ENCODE measurements at regions not wholly inside any gene's neighbourhood (a gene's known extent, or its start where the extent isn't known, plus 50 kb on each side); places are given as distances from the start of the nearest gene placed in this dataset.

DNA sequence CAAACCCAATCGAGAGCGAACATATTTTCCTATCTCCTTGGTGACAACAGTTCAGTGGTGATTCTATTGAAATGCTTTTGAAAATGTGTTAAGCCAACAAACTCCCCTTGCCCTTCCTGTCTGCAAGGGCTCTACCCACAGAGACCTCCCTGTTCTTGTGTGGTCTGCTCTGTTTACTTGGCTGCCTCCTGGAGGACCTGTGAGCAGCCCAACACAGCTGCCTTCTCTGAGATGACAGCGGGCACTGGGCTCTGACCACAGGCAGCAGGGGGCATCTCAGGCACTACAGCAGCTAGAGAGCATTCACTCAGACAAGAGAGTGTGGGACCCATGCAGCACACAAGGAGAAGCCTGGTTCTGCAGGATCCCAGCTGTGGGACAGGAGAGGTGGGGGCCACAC lies 416.4 kb downstream of the TCERG1L start:
- TF ChIP-seq, protein P1, sequence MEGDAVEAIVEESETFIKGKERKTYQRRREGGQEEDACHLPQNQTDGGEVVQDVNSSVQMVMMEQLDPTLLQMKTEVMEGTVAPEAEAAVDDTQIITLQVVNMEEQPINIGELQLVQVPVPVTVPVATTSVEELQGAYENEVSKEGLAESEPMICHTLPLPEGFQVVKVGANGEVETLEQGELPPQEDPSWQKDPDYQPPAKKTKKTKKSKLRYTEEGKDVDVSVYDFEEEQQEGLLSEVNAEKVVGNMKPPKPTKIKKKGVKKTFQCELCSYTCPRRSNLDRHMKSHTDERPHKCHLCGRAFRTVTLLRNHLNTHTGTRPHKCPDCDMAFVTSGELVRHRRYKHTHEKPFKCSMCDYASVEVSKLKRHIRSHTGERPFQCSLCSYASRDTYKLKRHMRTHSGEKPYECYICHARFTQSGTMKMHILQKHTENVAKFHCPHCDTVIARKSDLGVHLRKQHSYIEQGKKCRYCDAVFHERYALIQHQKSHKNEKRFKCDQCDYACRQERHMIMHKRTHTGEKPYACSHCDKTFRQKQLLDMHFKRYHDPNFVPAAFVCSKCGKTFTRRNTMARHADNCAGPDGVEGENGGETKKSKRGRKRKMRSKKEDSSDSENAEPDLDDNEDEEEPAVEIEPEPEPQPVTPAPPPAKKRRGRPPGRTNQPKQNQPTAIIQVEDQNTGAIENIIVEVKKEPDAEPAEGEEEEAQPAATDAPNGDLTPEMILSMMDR (IDR thresholded peaks at IDR 0.05; ENCODE audit: unreplicated experiment) = no peak
- Mint-ChIP-seq H3K4me1 (ENCODE audit: low read depth, unreplicated experiment) (no peaks in the 10 kb centered on the region), H3K27me3 (ENCODE audit: unreplicated experiment) (no peaks in the 10 kb centered on the region), H3K4me3 (ENCODE audit: low read depth, unreplicated experiment) (no peak overlapping the region), H3K36me3 (ENCODE audit: insufficient read depth, unreplicated experiment) (no peaks in the 10 kb centered on the region), H3K9me3 (ENCODE audit: low read depth, unreplicated experiment) (peaks cover 4% of the 10 kb centered on the region), H3K27ac (ENCODE audit: unreplicated experiment) (no peak overlapping the region)
- intact Hi-C loops (cut with micrococcal nuclease; ENCODE audit: unreplicated experiment) = no loop called here
- CTCF ChIA-PET = no interaction called here
- DNase-seq = no peak
- BruUV-seq (replicated peaks) = no TSS peak

DNA sequence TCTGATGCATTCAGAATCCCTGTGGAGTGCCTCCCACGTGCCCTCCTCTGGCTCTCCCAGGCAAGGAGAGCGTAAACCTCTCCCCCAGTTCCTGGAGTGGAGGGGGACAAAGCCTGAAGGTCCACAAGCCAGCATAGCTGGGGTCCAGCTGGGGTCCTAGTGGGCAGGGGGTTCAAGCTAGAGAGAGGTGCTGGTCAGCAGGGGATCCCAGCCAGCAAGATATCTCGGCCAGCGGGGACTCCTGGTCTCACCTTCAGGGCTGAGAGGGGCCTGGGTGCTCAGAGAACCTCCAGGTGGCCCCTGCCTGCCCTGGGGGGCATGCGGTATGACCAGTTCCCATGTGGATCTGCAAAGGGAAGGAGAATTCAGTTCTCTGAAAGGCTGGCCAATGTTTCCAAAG lies 413.7 kb downstream of the TCERG1L start:
- H3K36me3 Mint-ChIP-seq (ENCODE audit: insufficient read depth, unreplicated experiment) = no peaks in the 10 kb centered on the region
- CTCF ChIA-PET = no interaction called here
- H3K4me1 Mint-ChIP-seq (ENCODE audit: low read depth, unreplicated experiment) = no peaks in the 10 kb centered on the region
- peaks cover 4% of the 10 kb centered on the region for H3K9me3 Mint-ChIP-seq (ENCODE audit: low read depth, unreplicated experiment)
- no peak overlapping the region for H3K27ac Mint-ChIP-seq (ENCODE audit: unreplicated experiment)
- no peak overlapping the region for H3K4me3 Mint-ChIP-seq (ENCODE audit: low read depth, unreplicated experiment)
- no TSS peak for BruUV-seq (replicated peaks)
- TF ChIP-seq, protein P1 (IDR thresholded peaks at IDR 0.05; ENCODE audit: unreplicated experiment) = no peak
- DNase-seq = no peak
- H3K27me3 Mint-ChIP-seq (ENCODE audit: unreplicated experiment) = no peaks in the 10 kb centered on the region
- intact Hi-C loops (cut with micrococcal nuclease; ENCODE audit: unreplicated experiment) = no loop called here

DNA sequence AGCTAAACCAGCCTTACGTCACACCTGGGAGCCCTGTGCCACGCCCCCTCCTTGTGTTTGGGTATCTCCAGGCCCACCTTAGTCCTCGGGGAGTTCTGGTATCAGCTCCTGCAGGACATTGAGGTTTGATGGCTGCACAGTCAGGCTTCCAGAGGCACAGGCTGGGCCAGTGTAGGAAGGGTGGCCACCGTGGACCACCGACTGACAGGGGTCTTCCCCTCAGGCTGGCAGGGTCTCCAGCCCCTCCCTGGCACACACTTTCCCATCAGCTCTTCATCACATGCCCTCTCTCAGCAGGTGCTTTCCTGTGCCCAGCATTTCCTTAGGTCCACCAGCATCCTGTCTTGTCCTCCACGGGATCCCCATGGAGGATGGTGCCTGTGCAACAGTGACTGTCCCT lies 413.1 kb downstream of the TCERG1L start:
- TF ChIP-seq, protein P1 (IDR thresholded peaks at IDR 0.05; ENCODE audit: unreplicated experiment) = no peak
- no peaks in the 10 kb centered on the region for H3K36me3 Mint-ChIP-seq (ENCODE audit: insufficient read depth, unreplicated experiment)
- no peak overlapping the region for H3K27ac Mint-ChIP-seq (ENCODE audit: unreplicated experiment)
- no TSS peak for BruUV-seq (replicated peaks)
- DNase-seq = no peak
- no peaks in the 10 kb centered on the region for H3K27me3 Mint-ChIP-seq (ENCODE audit: unreplicated experiment)
- CTCF ChIA-PET = no interaction called here
- H3K4me3 Mint-ChIP-seq (ENCODE audit: low read depth, unreplicated experiment) = no peak overlapping the region
- H3K9me3 Mint-ChIP-seq (ENCODE audit: low read depth, unreplicated experiment) = peaks cover 4% of the 10 kb centered on the region
- no peaks in the 10 kb centered on the region for H3K4me1 Mint-ChIP-seq (ENCODE audit: low read depth, unreplicated experiment)
- intact Hi-C loops (cut with micrococcal nuclease; ENCODE audit: unreplicated experiment) = no loop called here

DNA sequence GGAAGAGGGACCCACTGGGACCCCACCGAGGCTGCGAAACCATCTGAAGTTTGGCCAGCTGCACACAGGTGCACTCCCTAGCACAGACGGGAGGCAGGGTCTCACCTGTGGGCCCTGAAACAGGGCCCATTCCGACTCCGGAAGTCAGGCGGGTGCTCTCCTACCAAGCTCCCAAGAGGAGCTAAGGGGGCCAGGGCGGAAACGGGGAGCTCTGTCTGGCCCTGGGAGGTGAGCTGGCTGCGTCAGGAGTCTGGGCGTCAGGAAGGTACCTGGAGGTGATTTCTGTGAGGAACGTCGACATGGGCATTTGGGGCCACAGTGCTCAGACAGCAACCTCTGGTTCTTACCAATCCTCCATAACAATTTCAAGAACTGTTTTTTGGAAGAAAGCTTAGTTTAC lies 411.7 kb downstream of the TCERG1L start:
- DNase-seq = no peak
- no TSS peak for BruUV-seq (replicated peaks)
- intact Hi-C loops (cut with micrococcal nuclease; ENCODE audit: unreplicated experiment) = no loop called here
- H3K27ac Mint-ChIP-seq (ENCODE audit: unreplicated experiment) = no peak overlapping the region
- CTCF ChIA-PET = no interaction called here
- TF ChIP-seq, protein P1 (IDR thresholded peaks at IDR 0.05; ENCODE audit: unreplicated experiment) = no peak
- H3K27me3 Mint-ChIP-seq (ENCODE audit: unreplicated experiment) = no peaks in the 10 kb centered on the region
- peaks cover 4% of the 10 kb centered on the region for H3K9me3 Mint-ChIP-seq (ENCODE audit: low read depth, unreplicated experiment)
- no peaks in the 10 kb centered on the region for H3K36me3 Mint-ChIP-seq (ENCODE audit: insufficient read depth, unreplicated experiment)
- H3K4me3 Mint-ChIP-seq (ENCODE audit: low read depth, unreplicated experiment) = no peak overlapping the region
- no peaks in the 10 kb centered on the region for H3K4me1 Mint-ChIP-seq (ENCODE audit: low read depth, unreplicated experiment)
